Vagina (tissue), 2 donors: ENCODE measurements at regions not wholly inside any gene's neighbourhood (a gene's known extent, or its start where the extent isn't known, plus 50 kb on each side); places are given as distances from the start of the nearest gene placed in this dataset.

Experiments used
- POLR2A ChIP-seq, 2 donors: fragments of 450-650 bp; IDR thresholded peaks; one replicate each; pipeline ENCODE4 v1.6.1; 2017; ENCODE audit warnings: antibody characterized with exemption in 2 of 2, mild to moderate bottlenecking in 2 of 2, moderate library complexity in 2 of 2
- POLR2AphosphoS5 ChIP-seq, 2 donors: sonication (generic); formaldehyde crosslinking; IDR thresholded peaks; one replicate each; pipeline ENCODE4 v1.9.0; 2017; ENCODE audit warnings: antibody characterized with exemption in 2 of 2, mild to moderate bottlenecking in 2 of 2, low read depth in 1 of 2; ENCODE audit not compliant: insufficient read depth in 1 of 2
- TF ChIP-seq, protein P1 (sequence below), 3 experiments: fragments of 450-650 bp in 2 of 3; fragments of 200-600 bp in 1 of 3; sonication (generic) in 1 of 3; IDR thresholded peaks; one replicate each; pipeline ENCODE4 v1.5.1; 2017 to 2019; ENCODE audit warnings: antibody characterized with exemption in 3 of 3, mild to moderate bottlenecking in 2 of 3, moderate library complexity in 2 of 3

DNA sequence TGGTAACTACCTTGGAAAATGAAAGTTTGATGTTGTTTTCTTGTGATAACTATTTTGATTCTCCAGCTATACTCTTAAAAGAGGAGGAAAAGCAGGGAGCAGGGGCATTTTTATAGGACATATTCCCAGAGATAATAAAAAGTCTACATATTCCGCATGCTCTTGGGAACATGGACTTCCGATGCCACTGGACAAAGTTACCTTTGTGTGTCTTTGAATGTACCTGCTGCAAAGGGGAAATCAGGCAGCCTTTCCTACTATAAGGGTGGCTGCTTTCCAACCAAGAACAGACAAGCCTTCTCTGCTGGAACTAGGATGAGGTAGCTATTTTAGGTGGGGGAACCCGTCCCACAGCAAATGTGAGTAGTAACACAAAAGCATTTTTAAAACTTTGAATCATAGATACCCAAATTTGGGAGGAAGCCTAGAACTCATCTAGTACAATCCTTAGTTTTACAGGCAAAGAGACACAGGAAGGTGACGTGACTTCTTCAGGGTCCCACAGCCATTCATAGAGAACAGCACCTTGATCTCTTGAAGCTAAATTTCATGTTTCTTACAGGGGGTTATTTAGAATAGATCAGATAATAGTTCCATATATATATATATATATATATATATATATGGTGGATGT, 179.9 kb downstream of the FASLG start:
- TF ChIP-seq, protein P1, sequence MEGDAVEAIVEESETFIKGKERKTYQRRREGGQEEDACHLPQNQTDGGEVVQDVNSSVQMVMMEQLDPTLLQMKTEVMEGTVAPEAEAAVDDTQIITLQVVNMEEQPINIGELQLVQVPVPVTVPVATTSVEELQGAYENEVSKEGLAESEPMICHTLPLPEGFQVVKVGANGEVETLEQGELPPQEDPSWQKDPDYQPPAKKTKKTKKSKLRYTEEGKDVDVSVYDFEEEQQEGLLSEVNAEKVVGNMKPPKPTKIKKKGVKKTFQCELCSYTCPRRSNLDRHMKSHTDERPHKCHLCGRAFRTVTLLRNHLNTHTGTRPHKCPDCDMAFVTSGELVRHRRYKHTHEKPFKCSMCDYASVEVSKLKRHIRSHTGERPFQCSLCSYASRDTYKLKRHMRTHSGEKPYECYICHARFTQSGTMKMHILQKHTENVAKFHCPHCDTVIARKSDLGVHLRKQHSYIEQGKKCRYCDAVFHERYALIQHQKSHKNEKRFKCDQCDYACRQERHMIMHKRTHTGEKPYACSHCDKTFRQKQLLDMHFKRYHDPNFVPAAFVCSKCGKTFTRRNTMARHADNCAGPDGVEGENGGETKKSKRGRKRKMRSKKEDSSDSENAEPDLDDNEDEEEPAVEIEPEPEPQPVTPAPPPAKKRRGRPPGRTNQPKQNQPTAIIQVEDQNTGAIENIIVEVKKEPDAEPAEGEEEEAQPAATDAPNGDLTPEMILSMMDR (IDR thresholded peaks at IDR 0.05): no peak
- TF ChIP-seq POLR2A (IDR thresholded peaks at IDR 0.05) (no peak), POLR2AphosphoS5 (IDR thresholded peaks at IDR 0.05; ENCODE audit: insufficient read depth in 1 of 2, low read depth in 1 of 2) (no peak)
